ENCODE measurements at regions not wholly inside any gene's neighbourhood (a gene's known extent, or its start where the extent isn't known, plus 50 kb on each side); places are given as distances from the start of the nearest gene placed in this dataset.
"Not testable (repeated sequence)": the region's sequence is repeated elsewhere in the genome, so short reads cannot be mapped to it uniquely, and the experiment has no call there.

GRCh38 chr2:145416640-145417039 is 896.7 kb upstream of the ZEB2 start:
- H3K4me3 ChIP-seq (ENCODE audit: low read length), result no peak overlapping the region
- no peak for DNase-seq (ENCODE audit: low read depth, low spot score)

GRCh38 chr2:145415151-145415550 is 895.2 kb upstream of the ZEB2 start:
- no peak overlapping the region for H3K4me3 ChIP-seq (ENCODE audit: low read length)
- DNase-seq (ENCODE audit: low read depth, low spot score), result no peak

GRCh38 chr2:145413261-145414030 is 893.5 kb upstream of the ZEB2 start:
- DNase-seq (ENCODE audit: low read depth, low spot score), result no peak
- H3K4me3 ChIP-seq (ENCODE audit: low read length), result no peak overlapping the region

- DNase-seq (ENCODE audit: low read depth, low spot score), result no peak
- no peak overlapping the region for H3K4me3 ChIP-seq (ENCODE audit: low read length)
Measured at GRCh38 chr2:145412155-145412554, 892.2 kb upstream of the ZEB2 start.

GRCh38 chr2:145411493-145411892 is 891.6 kb upstream of the ZEB2 start:
- peak; percentile 82 for DNase-seq (ENCODE audit: low read depth, low spot score)
- peak overlapping the region; percentile 15 for H3K4me3 ChIP-seq (ENCODE audit: low read length)

- DNase-seq (ENCODE audit: low read depth, low spot score), result no peak
- H3K4me3 ChIP-seq (ENCODE audit: low read length), result no peak overlapping the region
Measured at GRCh38 chr2:145410086-145410485, 890.2 kb upstream of the ZEB2 start.

GRCh38 chr2:145408980-145409379 is 889.1 kb upstream of the ZEB2 start:
- no peak overlapping the region for H3K4me3 ChIP-seq (ENCODE audit: low read length)
- no peak for DNase-seq (ENCODE audit: low read depth, low spot score)

GRCh38 chr2:145404690-145405089 is 884.8 kb upstream of the ZEB2 start:
- no peak overlapping the region for H3K4me3 ChIP-seq (ENCODE audit: low read length)
- DNase-seq (ENCODE audit: low read depth, low spot score), result no peak

- no peak overlapping the region for H3K4me3 ChIP-seq (ENCODE audit: low read length)
- no peak for DNase-seq (ENCODE audit: low read depth, low spot score)
Measured at GRCh38 chr2:145402706-145403277, 882.9 kb upstream of the ZEB2 start.

- no peak for DNase-seq (ENCODE audit: low read depth, low spot score)
- H3K4me3 ChIP-seq (ENCODE audit: low read length), result no peak overlapping the region
Measured at GRCh38 chr2:145399131-145399530, 879.2 kb upstream of the ZEB2 start.

- no peak overlapping the region for H3K4me3 ChIP-seq (ENCODE audit: low read length)
- no peak for DNase-seq (ENCODE audit: low read depth, low spot score)
Measured at GRCh38 chr2:145394181-145394580, 874.3 kb upstream of the ZEB2 start.

GRCh38 chr2:145386973-145387372 is 867.1 kb upstream of the ZEB2 start:
- no peak for DNase-seq (ENCODE audit: low read depth, low spot score)
- H3K4me3 ChIP-seq (ENCODE audit: low read length), result no peak overlapping the region

GRCh38 chr2:145383961-145384360 is 864.0 kb upstream of the ZEB2 start:
- no peak for DNase-seq (ENCODE audit: low read depth, low spot score)

GRCh38 chr2:145380436-145381017 is 860.6 kb upstream of the ZEB2 start:
- DNase-seq (ENCODE audit: low read depth, low spot score), result no peak
- H3K4me3 ChIP-seq (ENCODE audit: low read length), result no peak overlapping the region

More at GRCh38 chr2:145383961-145384360, 864.0 kb upstream of the ZEB2 start:
- no peak overlapping the region for H3K4me3 ChIP-seq (ENCODE audit: low read length)

GRCh38 chr2:145379934-145380333 is 860.0 kb upstream of the ZEB2 start:
- H3K4me3 ChIP-seq (ENCODE audit: low read length), result no peak overlapping the region
- DNase-seq (ENCODE audit: low read depth, low spot score), result no peak

- DNase-seq (ENCODE audit: low read depth, low spot score), result no peak
- H3K4me3 ChIP-seq (ENCODE audit: low read length), result no peak overlapping the region
Measured at GRCh38 chr2:145374165-145374564, 854.2 kb upstream of the ZEB2 start.

GRCh38 chr2:145367334-145367733 is 847.4 kb upstream of the ZEB2 start:
- not testable (repeated sequence) for H3K4me3 ChIP-seq (ENCODE audit: low read length); DNase-seq (ENCODE audit: low read depth, low spot score)

GRCh38 chr2:145366341-145366740 is 846.4 kb upstream of the ZEB2 start:
- no peak overlapping the region for H3K4me3 ChIP-seq (ENCODE audit: low read length)
- DNase-seq (ENCODE audit: low read depth, low spot score), result no peak

- no peak overlapping the region for H3K4me3 ChIP-seq (ENCODE audit: low read length)
- DNase-seq (ENCODE audit: low read depth, low spot score), result no peak
Measured at GRCh38 chr2:145360129-145360790, 840.3 kb upstream of the ZEB2 start.

- H3K4me3 ChIP-seq (ENCODE audit: low read length), result no peak overlapping the region
- no peak for DNase-seq (ENCODE audit: low read depth, low spot score)
Measured at GRCh38 chr2:145359561-145359960, 839.6 kb upstream of the ZEB2 start.

Data from Jurkat, Clone E6-1 (cell line).